Pancreas (tissue), 10 donors: ENCODE measurements at regions not wholly inside any gene's neighbourhood (a gene's known extent, or its start where the extent isn't known, plus 50 kb on each side); places are given as distances from the start of the nearest gene placed in this dataset.

Experiments
- ATAC-seq, 4 donors: fragments of 200-7000 bp; cut with Tn5 transposase; one replicate each; pipeline versions ENCODE4 v1.8.0 to v1.9.1; 2020; ENCODE audit warnings: mild to moderate bottlenecking in 4 of 4, moderate library complexity in 4 of 4
- DNase-seq, 6 donors: peaks; one replicate each; pipeline ENCODE4 v3.0.0-alpha.2; 2020
- FAIRE-seq: peaks from 2 replicates; lab custom pipeline; 2012; peaks lifted over from hg19 to GRCh38; lab: Jason Lieb, UNC
- H3K27ac ChIP-seq, 4 donors: fragments of 200-600 bp; sonication (generic); 1 replicate in 3 of 4; 2 replicates in 1 of 4; pipeline versions ENCODE4 v1.5.0 to v1.8.0; 2020
- H3K27me3 ChIP-seq, 4 donors: fragments of 200-600 bp; one replicate each; pipeline ENCODE4 v1.8.0; 2021
- H3K36me3 ChIP-seq, 3 donors: fragments of 200-600 bp; sonication (generic) in 1 of 3; one replicate each; pipeline versions ENCODE4 v1.5.0 to v1.8.0; 2020 to 2021
- H3K4me1 ChIP-seq, 3 donors: fragments of 200-600 bp; one replicate each; pipeline ENCODE4 v1.8.0; 2021
- H3K4me3 ChIP-seq, 4 donors: fragments of 200-600 bp; sonication (generic) in 2 of 4; one replicate each; pipeline versions ENCODE4 v1.5.0 to v1.8.0; 2020 to 2021
- H3K9me3 ChIP-seq, 4 donors: fragments of 200-600 bp; one replicate each; pipeline ENCODE4 v1.8.0; 2021
- WGBS, 2 donors: extraction: QIAGEN DNeasy Blood & Tissue Kit; methylation state at CpG; one replicate each; pipeline ENCODE4 v1.1.7; 2013; 5-methylcytosine and 5-hydroxymethylcytosine counted together
- intact Hi-C, 3 donors: fragments of 100-400 bp; cut with DNase I; formaldehyde crosslinking; loops; one replicate each; pipeline versions ENCODE4 v1.11.1 to v1.14.2; 2022
- TF ChIP-seq, protein P1 (sequence below), 4 donors: fragments of 200-600 bp; sonication (generic) in 3 of 4; IDR thresholded peaks; one replicate each; pipeline versions ENCODE4 v1.5.0 to v1.8.0; 2021; ENCODE audit warnings: antibody characterized with exemption in 4 of 4
- donor health status: healthy with polysubstance abuse.
- donor health status: DM: no; HTN: no; CAD: no; lungs with moderate emphysema.
- donor health status: DM: no; HTN: no; CAD: no.
- donor health status: control.
- donor health status: control.
- donor health status: Bipolar disorder and iron deficiency.
- donor health status: DM: yes; HTN: yes; CAD: no.
- donor health status: DM: no; HTN: no; CAD: no.
- donor health status: DM: no; HTN: no; CAD: no.
- donor health status: DM: yes; HTN: yes; CAD: no.

DNA sequence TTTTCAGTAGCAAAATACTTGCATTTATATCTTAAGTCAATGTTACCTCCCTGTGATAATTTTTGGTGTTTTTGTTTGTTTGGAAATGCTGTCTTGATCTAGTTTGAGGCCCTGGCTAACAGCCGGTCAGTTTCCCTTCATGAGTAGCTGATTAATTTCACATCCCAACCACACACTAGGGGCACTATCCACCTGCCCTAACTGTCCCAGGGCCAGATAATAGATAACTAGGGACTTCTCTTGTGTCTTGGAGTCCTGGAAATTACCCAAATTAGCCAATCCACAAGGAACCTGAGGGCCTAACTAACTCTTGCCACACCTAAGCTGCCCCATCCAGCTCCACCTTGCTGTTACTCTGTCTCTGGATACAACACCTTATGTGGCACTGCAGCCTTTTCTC is 399.9 kb downstream of the FOXG1 start:
- 19 to 26% methylated on average over 1 of the region's 1 CpG for WGBS, 2 donors
- Histone ChIP-seq H3K36me3 (no peaks in the 10 kb centered on the region), H3K4me3 (no peak overlapping the region), H3K27ac (no peak overlapping the region), H3K9me3 (no peaks in the 10 kb centered on the region), H3K27me3 (no peaks in the 10 kb centered on the region), H3K4me1 (no peaks in the 10 kb centered on the region)
- FAIRE-seq, result no peak
- no peak for ATAC-seq
- TF ChIP-seq, protein P1, sequence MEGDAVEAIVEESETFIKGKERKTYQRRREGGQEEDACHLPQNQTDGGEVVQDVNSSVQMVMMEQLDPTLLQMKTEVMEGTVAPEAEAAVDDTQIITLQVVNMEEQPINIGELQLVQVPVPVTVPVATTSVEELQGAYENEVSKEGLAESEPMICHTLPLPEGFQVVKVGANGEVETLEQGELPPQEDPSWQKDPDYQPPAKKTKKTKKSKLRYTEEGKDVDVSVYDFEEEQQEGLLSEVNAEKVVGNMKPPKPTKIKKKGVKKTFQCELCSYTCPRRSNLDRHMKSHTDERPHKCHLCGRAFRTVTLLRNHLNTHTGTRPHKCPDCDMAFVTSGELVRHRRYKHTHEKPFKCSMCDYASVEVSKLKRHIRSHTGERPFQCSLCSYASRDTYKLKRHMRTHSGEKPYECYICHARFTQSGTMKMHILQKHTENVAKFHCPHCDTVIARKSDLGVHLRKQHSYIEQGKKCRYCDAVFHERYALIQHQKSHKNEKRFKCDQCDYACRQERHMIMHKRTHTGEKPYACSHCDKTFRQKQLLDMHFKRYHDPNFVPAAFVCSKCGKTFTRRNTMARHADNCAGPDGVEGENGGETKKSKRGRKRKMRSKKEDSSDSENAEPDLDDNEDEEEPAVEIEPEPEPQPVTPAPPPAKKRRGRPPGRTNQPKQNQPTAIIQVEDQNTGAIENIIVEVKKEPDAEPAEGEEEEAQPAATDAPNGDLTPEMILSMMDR (IDR thresholded peaks at IDR 0.05), result no peak
- no peak for DNase-seq
- intact Hi-C loops, result no loop called here

DNA sequence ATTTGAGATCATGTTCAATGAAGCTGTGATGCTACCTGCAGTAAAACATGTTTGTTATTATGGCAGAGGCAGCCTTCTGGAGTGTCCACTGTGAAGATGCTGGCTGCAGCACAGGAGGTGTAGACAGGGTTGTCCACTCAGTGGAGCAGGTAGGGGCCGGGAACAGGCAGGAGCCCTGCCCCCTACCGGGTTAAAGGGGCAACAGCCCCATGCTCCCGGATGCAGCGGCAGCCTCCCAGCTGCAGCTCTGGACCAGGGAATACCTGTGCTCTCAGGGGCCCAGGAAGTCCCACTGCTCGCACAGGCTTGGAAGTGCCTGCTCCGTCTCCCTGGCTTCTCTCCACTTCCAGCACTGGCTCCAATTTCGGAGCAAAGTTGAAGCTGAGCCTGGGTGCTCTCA is 401.6 kb downstream of the FOXG1 start:
- 74 to 85% methylated on average over 7 of the region's 7 CpGs for WGBS, 2 donors
- TF ChIP-seq, protein P1 (IDR thresholded peaks at IDR 0.05), result no peak
- no peak for FAIRE-seq
- Histone ChIP-seq H3K4me3 (no peak overlapping the region), H3K9me3 (no peaks in the 10 kb centered on the region), H3K4me1 (no peaks in the 10 kb centered on the region), H3K27me3 (no peaks in the 10 kb centered on the region), H3K36me3 (no peaks in the 10 kb centered on the region), H3K27ac (no peak overlapping the region)
- intact Hi-C loops, result no loop called here
- DNase-seq, result peak in 1 of 6 donors; percentile 43
- no peak for ATAC-seq

DNA sequence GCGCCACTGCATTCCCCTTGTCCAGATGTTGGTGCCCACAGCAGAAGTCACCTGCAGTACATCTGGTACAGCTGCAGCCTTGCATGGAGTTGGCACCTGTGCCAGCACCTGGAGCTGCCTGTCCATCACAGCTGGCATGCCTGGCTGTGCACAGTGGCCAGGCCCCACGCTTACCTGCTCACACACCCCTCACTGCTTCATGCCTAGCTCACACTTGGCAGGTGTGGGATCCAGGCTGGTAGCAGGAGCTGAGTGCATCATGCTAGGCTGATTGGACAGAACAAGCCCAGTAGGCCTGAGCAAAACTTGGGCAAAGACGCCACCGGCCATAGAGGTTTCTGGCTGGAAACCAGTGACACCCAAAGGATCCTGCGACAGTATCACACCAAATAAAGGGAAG is 402.8 kb downstream of the FOXG1 start:
- TF ChIP-seq, protein P1 (IDR thresholded peaks at IDR 0.05), result no peak
- Histone ChIP-seq H3K27me3 (no peaks in the 10 kb centered on the region), H3K36me3 (no peaks in the 10 kb centered on the region), H3K4me1 (no peaks in the 10 kb centered on the region), H3K4me3 (no peak overlapping the region), H3K9me3 (no peaks in the 10 kb centered on the region), H3K27ac (no peak overlapping the region)
- WGBS, 2 donors, result 75 to 76% methylated on average over 5 of the region's 5 CpGs
- intact Hi-C loops, result no loop called here
- ATAC-seq, result no peak
- no peak for FAIRE-seq
- DNase-seq, result no peak

DNA sequence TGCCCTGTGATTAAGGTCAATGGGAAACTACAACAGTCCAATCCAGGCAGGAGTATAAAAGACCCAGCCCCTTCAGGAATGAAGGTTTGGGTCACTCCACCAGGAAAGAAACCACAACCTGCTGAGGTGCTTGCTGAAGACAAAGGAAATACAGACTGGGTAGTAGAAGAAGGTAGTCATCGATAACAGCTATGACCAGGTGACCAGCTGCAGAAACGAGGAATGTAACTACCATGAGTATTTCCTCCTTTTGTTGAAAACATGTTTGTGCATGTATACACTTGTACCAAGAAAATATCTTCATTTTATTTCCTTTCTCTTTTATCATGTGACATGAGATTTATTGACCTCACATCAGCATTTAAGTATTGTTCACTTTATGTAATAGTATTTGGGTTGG is 409.1 kb downstream of the FOXG1 start:
- FAIRE-seq (no peak), DNase-seq (no peak), ATAC-seq (no peak)
- Histone ChIP-seq H3K4me3 (no peak overlapping the region), H3K4me1 (no peaks in the 10 kb centered on the region), H3K27ac (no peak overlapping the region), H3K27me3 (no peaks in the 10 kb centered on the region), H3K9me3 (no peaks in the 10 kb centered on the region), H3K36me3 (no peaks in the 10 kb centered on the region)
- 81 to 86% methylated on average over 2 of the region's 2 CpGs for WGBS, 2 donors
- TF ChIP-seq, protein P1 (IDR thresholded peaks at IDR 0.05), result no peak
- intact Hi-C loops, result no loop called here

DNA sequence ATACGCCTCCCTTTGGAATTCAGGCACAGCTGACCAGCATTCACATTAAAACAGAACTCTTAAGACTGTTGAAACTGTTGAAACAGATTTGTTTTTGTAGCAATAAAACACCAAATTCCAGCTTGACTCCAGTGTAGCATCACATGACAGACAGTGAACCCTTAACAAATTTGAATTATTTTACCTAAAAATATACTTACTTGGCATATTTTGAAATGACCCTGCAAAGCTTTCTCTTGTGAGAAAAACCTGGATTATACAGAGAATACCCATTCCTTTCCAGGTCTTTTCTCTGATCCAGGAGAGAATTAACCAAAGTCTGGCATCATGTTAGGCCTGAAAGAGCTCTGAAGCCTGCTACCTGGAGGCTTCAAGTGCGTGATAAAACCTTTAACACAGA is 410.3 kb downstream of the FOXG1 start:
- TF ChIP-seq, protein P1 (IDR thresholded peaks at IDR 0.05), result no peak
- Histone ChIP-seq H3K9me3 (no peaks in the 10 kb centered on the region), H3K36me3 (no peaks in the 10 kb centered on the region), H3K27ac (no peak overlapping the region), H3K4me3 (no peak overlapping the region), H3K27me3 (no peaks in the 10 kb centered on the region), H3K4me1 (no peaks in the 10 kb centered on the region)
- intact Hi-C loops, result no loop called here
- FAIRE-seq (no peak), ATAC-seq (no peak), DNase-seq (no peak)
- 73 to 79% methylated on average over 2 of the region's 2 CpGs for WGBS, 2 donors
